ENCODE measurements at regions not wholly inside any gene's neighbourhood (a gene's known extent, or its start where the extent isn't known, plus 50 kb on each side); places are given as distances from the start of the nearest gene placed in this dataset.

DNA sequence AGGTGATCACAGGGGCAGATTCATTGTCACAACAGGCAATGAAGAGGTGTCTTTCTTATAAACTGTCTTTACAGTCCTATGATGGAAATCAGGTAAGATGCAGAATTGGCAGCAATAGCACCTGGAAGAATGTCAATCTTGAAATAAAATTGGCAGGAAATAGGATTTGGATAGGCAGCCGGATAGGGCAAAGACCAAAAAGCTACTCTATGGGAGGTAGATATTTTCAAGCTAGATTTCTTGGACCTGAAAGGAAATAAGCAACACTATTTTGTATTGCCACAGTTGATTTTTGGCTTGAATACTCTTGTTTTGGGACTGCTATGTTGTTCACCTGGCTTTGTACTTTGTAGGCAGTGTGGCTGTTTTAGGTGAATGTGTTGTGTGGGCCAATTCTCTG lies 314.2 kb downstream of the SLC7A11 start:
- H3F3A ChIP-seq (replicated peaks; ENCODE audit: insufficient read depth) = no peaks in the 10 kb centered on the region
- no peak for DNase-seq
- CTCF ChIA-PET = no interaction called here
- no peaks in the 10 kb centered on the region for H3K27me3 ChIP-seq (ENCODE audit: insufficient read depth)
- H3K79me2 ChIP-seq (ENCODE audit: insufficient read depth) = no peaks in the 10 kb centered on the region
- H3K9me2 ChIP-seq = no peaks in the 10 kb centered on the region
- no peaks in the 10 kb centered on the region for H3K4me1 ChIP-seq (ENCODE audit: control insufficient read depth in 1 of 2, insufficient read depth in 2 of 2, low read depth in 1 of 2, low read length in 1 of 2)
- WGBS (ENCODE audit: low lambda C conversion rate) = 78% methylated on average over 1 of the region's 1 CpG
- no peaks in the 10 kb centered on the region for H4K20me1 ChIP-seq (ENCODE audit: insufficient read depth)
- no peak overlapping the region for H3K4me2 ChIP-seq
- no peak overlapping the region for H3K27ac ChIP-seq (ENCODE audit: low read depth in 2 of 2, low read length in 1 of 2)
- no peak overlapping the region for H2AFZ ChIP-seq (ENCODE audit: low read depth)
- H3K4me3 ChIP-seq (ENCODE audit: low read depth in 2 of 2, low read length in 1 of 2) = no peak overlapping the region
- H3K36me3 ChIP-seq (replicated peaks in 1 of 2; ENCODE audit: control insufficient read depth in 1 of 2, insufficient read depth in 2 of 2, low read length in 1 of 2) = no peaks in the 10 kb centered on the region
- no peak overlapping the region for H3K9ac ChIP-seq
- no peaks in the 10 kb centered on the region for H3K9me3 ChIP-seq
- TF ChIP-seq JUND (IDR thresholded peaks at IDR 0.05) = no peak
- TF ChIP-seq SIN3A (IDR thresholded peaks at IDR 0.05; ENCODE audit: borderline replicate concordance, low read depth, low read length) = no peak
- no peak for TF ChIP-seq FOXJ3 (CRISPR knock-in tag; IDR thresholded peaks at IDR 0.05)
- TF ChIP-seq, protein P1, sequence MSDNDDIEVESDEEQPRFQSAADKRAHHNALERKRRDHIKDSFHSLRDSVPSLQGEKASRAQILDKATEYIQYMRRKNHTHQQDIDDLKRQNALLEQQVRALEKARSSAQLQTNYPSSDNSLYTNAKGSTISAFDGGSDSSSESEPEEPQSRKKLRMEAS (IDR thresholded peaks at IDR 0.05; ENCODE audit: low read depth) = no peak
- no peak for TF ChIP-seq SMC3 (IDR thresholded peaks at IDR 0.05; ENCODE audit: low read depth, low read length)
- TF ChIP-seq FOSL2 (IDR thresholded peaks at IDR 0.05; ENCODE audit: borderline replicate concordance, low read depth) = no peak
- no peak for TF ChIP-seq IRF3 (IDR thresholded peaks at IDR 0.05; ENCODE audit: low read depth, low read length)
- no peak for TF ChIP-seq USF2 (IDR thresholded peaks at IDR 0.05; ENCODE audit: borderline replicate concordance, low read depth, low read length)
- TF ChIP-seq RAD21 (IDR thresholded peaks at IDR 0.05; ENCODE audit: low read length) = no peak
- TF ChIP-seq RXRA (IDR thresholded peaks at IDR 0.05; ENCODE audit: borderline replicate concordance, low read depth) = no peak
- TF ChIP-seq EP300 (IDR thresholded peaks at IDR 0.05; ENCODE audit: borderline replicate concordance in 1 of 2, low read depth in 1 of 2, low read length in 1 of 2) = no peak
- TF ChIP-seq REST (IDR thresholded peaks at IDR 0.05; ENCODE audit: low read depth, low read length) = no peak
- no peak for TF ChIP-seq YY1 (IDR thresholded peaks at IDR 0.05; ENCODE audit: low read depth)
- TF ChIP-seq MXI1 (IDR thresholded peaks at IDR 0.05; ENCODE audit: low read depth, low read length) = no peak
- no peak for TF ChIP-seq EZH2phosphoT487 (IDR thresholded peaks at IDR 0.05; ENCODE audit: borderline replicate concordance, low read depth)
- TF ChIP-seq NFIC (IDR thresholded peaks at IDR 0.05; ENCODE audit: borderline replicate concordance) = no peak
- POLR2A ChIA-PET = no interaction called here
